ENCODE measurements at regions not wholly inside any gene's neighbourhood (a gene's known extent, or its start where the extent isn't known, plus 50 kb on each side); places are given as distances from the start of the nearest gene placed in this dataset.
"Not testable (repeated sequence)": the region's sequence is repeated elsewhere in the genome, so short reads cannot be mapped to it uniquely, and the experiment has no call there.

- DNase-seq (ENCODE audit: low spot score), result not testable (repeated sequence)
Measured at GRCh38 chr6:75031102-75031501, 174.8 kb downstream of the COL12A1 start.

GRCh38 chr6:75029333-75029732 is 176.5 kb downstream of the COL12A1 start:
- DNase-seq (ENCODE audit: low spot score), result no peak

- DNase-seq (ENCODE audit: low spot score), result no peak
Measured at GRCh38 chr6:75025371-75025770, 180.5 kb downstream of the COL12A1 start.

GRCh38 chr6:75024828-75025227 is 181.0 kb downstream of the COL12A1 start:
- DNase-seq (ENCODE audit: low spot score), result no peak

- DNase-seq (ENCODE audit: low spot score), result no peak
Measured at GRCh38 chr6:75023634-75024033, 182.2 kb downstream of the COL12A1 start.

GRCh38 chr6:75020971-75021370 is 184.9 kb downstream of the COL12A1 start:
- DNase-seq (ENCODE audit: low spot score), result no peak

- DNase-seq (ENCODE audit: low spot score), result no peak
Measured at GRCh38 chr6:75020376-75020775, 185.5 kb downstream of the COL12A1 start.

- DNase-seq (ENCODE audit: low spot score), result no peak
Measured at GRCh38 chr6:75012018-75012417, 193.8 kb downstream of the COL12A1 start.

GRCh38 chr6:75003984-75004383 is 201.9 kb downstream of the COL12A1 start:
- not testable (repeated sequence) for DNase-seq (ENCODE audit: low spot score)

- no peak for DNase-seq (ENCODE audit: low spot score)
Measured at GRCh38 chr6:74997646-74998045, 208.2 kb downstream of the COL12A1 start.

GRCh38 chr6:74993136-74993535 is 212.7 kb downstream of the COL12A1 start:
- no peak for DNase-seq (ENCODE audit: low spot score)

GRCh38 chr6:74991573-74992332 is 214.1 kb downstream of the COL12A1 start:
- DNase-seq (ENCODE audit: low spot score), result no peak

- DNase-seq (ENCODE audit: low spot score), result no peak
Measured at GRCh38 chr6:74979065-74979766, 226.6 kb downstream of the COL12A1 start.

GRCh38 chr6:74976701-74977100 is 229.2 kb downstream of the COL12A1 start:
- no peak for DNase-seq (ENCODE audit: low spot score)

GRCh38 chr6:74976026-74976425 is 229.8 kb downstream of the COL12A1 start:
- no peak for DNase-seq (ENCODE audit: low spot score)

GRCh38 chr6:74973591-74973990 is 232.3 kb downstream of the COL12A1 start:
- no peak for DNase-seq (ENCODE audit: low spot score)

GRCh38 chr6:74971633-74972032 is 234.2 kb downstream of the COL12A1 start:
- no peak for DNase-seq (ENCODE audit: low spot score)

GRCh38 chr6:74969591-74970267 is 236.1 kb downstream of the COL12A1 start:
- DNase-seq (ENCODE audit: low spot score), result no peak

GRCh38 chr6:74967821-74968220 is 238.0 kb downstream of the COL12A1 start:
- DNase-seq (ENCODE audit: low spot score), result no peak

- no peak for DNase-seq (ENCODE audit: low spot score)
Measured at GRCh38 chr6:74966712-74967111, 239.1 kb downstream of the COL12A1 start.

GRCh38 chr6:74964871-74965441 is 240.9 kb downstream of the COL12A1 start:
- DNase-seq (ENCODE audit: low spot score), result no peak

- no peak for DNase-seq (ENCODE audit: low spot score)
Measured at GRCh38 chr6:74956559-74957428, 249.1 kb downstream of the COL12A1 start.

All from activated CD4-positive, alpha-beta T cell treated with anti-CD3 and anti-CD28 coated beads, Interleukin-2, Interleukin-4, amounts not matched to agents 100 ng/mL and 50 ng/mL, durations not matched to agents 16 hours and 8 hours (primary cell).